ENCODE measurements at regions not wholly inside any gene's neighbourhood (a gene's known extent, or its start where the extent isn't known, plus 50 kb on each side); places are given as distances from the start of the nearest gene placed in this dataset.

DNA sequence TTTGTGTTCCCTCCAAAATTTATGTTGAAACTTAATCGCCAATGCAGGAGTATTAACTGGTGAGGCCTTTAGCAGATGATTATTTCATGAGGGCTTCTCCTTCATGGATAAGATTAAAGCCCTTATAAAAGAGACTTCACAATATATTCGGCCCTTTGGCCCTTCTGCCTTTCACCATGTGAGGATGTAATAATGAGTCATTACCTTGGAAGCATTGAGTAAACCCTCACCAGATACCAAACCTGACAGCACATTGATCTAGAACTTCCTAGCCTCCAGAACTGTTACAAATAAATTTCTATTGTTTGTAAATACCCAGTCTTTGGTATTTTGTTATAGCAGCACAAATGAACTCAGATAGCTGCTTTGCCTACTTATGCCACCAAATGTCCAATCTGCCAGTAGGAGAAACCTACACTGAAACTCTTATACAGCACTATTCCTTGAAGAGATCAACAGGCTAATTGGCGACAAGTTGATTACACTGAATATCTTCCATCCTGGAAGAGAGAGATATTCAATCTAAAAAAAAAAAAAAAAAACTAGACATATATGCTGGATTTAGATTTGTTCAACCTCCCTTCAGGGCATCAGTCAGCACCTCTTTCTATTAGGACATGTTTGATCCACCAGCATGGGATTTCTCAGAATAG lies 125.9 kb upstream of the COL5A2 start:
- TF ChIP-seq, protein P1, sequence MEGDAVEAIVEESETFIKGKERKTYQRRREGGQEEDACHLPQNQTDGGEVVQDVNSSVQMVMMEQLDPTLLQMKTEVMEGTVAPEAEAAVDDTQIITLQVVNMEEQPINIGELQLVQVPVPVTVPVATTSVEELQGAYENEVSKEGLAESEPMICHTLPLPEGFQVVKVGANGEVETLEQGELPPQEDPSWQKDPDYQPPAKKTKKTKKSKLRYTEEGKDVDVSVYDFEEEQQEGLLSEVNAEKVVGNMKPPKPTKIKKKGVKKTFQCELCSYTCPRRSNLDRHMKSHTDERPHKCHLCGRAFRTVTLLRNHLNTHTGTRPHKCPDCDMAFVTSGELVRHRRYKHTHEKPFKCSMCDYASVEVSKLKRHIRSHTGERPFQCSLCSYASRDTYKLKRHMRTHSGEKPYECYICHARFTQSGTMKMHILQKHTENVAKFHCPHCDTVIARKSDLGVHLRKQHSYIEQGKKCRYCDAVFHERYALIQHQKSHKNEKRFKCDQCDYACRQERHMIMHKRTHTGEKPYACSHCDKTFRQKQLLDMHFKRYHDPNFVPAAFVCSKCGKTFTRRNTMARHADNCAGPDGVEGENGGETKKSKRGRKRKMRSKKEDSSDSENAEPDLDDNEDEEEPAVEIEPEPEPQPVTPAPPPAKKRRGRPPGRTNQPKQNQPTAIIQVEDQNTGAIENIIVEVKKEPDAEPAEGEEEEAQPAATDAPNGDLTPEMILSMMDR (IDR thresholded peaks at IDR 0.05; ENCODE audit: low read depth, low read length, missing input control) = no peak
- TF ChIP-seq TAF1 (conservative IDR thresholded peaks at IDR 0.05) = no peak
- no peak for TF ChIP-seq YY1 (IDR thresholded peaks at IDR 0.05)
- TF ChIP-seq RAD21 (IDR thresholded peaks at IDR 0.05) = no peak
- no peak for TF ChIP-seq MAX (IDR thresholded peaks at IDR 0.05)

Measured in liver (tissue), 3 donors.